Stomach (tissue), 4 donors: ENCODE measurements at regions not wholly inside any gene's neighbourhood (a gene's known extent, or its start where the extent isn't known, plus 50 kb on each side); places are given as distances from the start of the nearest gene placed in this dataset.

Experiments
- POLR2A ChIP-seq, 4 donors: fragments of 450-650 bp; IDR thresholded peaks; one replicate each; pipeline ENCODE4 v1.6.1; 2016; ENCODE audit warnings: antibody characterized with exemption in 4 of 4, control low read depth in 2 of 4, mild to moderate bottlenecking in 1 of 4, moderate library complexity in 1 of 4
- TF ChIP-seq, protein P1 (sequence below), 7 experiments: fragments of 450-650 bp in 4 of 7; fragments of 200-600 bp in 3 of 7; sonication (generic) in 3 of 7; IDR thresholded peaks; one replicate each; pipeline ENCODE4 v1.5.1; 2016 to 2019; ENCODE audit warnings: antibody characterized with exemption in 7 of 7, control low read depth in 2 of 7, mild to moderate bottlenecking in 1 of 7

DNA sequence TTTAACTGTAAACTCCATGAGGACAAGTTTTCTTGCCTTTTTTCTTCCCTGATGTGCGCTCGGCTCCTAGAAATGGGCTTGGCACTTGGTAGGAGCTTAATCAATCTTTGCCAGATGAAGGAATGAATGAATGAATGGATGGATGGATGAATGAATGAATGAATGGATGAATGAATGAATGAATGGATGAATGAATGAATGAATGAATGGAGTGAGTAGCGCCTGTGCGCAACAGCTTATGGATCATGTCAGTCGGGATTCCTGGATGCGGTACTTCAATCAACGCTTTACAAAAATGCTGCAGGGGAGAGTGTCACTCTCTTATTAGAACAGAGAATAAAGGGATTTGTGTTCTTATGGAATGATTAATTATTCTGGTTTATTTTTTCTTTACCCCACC, 267.3 kb downstream of the TFAP2C start:
- TF ChIP-seq, protein P1, sequence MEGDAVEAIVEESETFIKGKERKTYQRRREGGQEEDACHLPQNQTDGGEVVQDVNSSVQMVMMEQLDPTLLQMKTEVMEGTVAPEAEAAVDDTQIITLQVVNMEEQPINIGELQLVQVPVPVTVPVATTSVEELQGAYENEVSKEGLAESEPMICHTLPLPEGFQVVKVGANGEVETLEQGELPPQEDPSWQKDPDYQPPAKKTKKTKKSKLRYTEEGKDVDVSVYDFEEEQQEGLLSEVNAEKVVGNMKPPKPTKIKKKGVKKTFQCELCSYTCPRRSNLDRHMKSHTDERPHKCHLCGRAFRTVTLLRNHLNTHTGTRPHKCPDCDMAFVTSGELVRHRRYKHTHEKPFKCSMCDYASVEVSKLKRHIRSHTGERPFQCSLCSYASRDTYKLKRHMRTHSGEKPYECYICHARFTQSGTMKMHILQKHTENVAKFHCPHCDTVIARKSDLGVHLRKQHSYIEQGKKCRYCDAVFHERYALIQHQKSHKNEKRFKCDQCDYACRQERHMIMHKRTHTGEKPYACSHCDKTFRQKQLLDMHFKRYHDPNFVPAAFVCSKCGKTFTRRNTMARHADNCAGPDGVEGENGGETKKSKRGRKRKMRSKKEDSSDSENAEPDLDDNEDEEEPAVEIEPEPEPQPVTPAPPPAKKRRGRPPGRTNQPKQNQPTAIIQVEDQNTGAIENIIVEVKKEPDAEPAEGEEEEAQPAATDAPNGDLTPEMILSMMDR (IDR thresholded peaks at IDR 0.05): no peak
- no peak for TF ChIP-seq POLR2A (IDR thresholded peaks at IDR 0.05)
